Breast epithelium (tissue), 4 donors: ENCODE measurements at regions not wholly inside any gene's neighbourhood (a gene's known extent, or its start where the extent isn't known, plus 50 kb on each side); places are given as distances from the start of the nearest gene placed in this dataset.
A peak's percentile ranks its signal among the peaks of the same experiment; 100 is the strongest.

ENCODE experiments used
- DNase-seq, 2 donors: peaks; one replicate each; pipeline ENCODE4 v3.0.0-alpha.2; 2019; ENCODE audit warnings: low spot score in 2 of 2
- H3K27ac ChIP-seq, 2 donors: fragments of 200-600 bp; sonication (generic) in 1 of 2; one replicate each; pipeline ENCODE4 v1.5.1; 2016 to 2019; ENCODE audit warnings: mild to moderate bottlenecking in 1 of 2
- H3K27me3 ChIP-seq, 2 donors: fragments of 200-600 bp; sonication (generic) in 1 of 2; one replicate each; pipeline versions ENCODE4 v1.5.1 to v1.6.0; 2017 to 2019; ENCODE audit warnings: control low read depth in 1 of 2, mild to moderate bottlenecking in 1 of 2
- H3K36me3 ChIP-seq: fragments of 200-600 bp; one replicate; pipeline ENCODE4 v1.5.1; 2019
- H3K4me1 ChIP-seq, 2 donors: fragments of 200-600 bp; sonication (generic); one replicate each; pipeline ENCODE4 v1.5.1; 2016 to 2019; ENCODE audit warnings: control low read depth in 1 of 2
- H3K4me3 ChIP-seq, 3 donors: fragments of 200-600 bp; sonication (generic); 1 replicate in 2 of 3; 2 replicates in 1 of 3; pipeline ENCODE4 v1.5.1; 2016 to 2019; ENCODE audit warnings: mild to moderate bottlenecking in 3 of 3, moderate library complexity in 2 of 3
- H3K9me3 ChIP-seq, 2 donors: fragments of 200-600 bp; sonication (generic) in 1 of 2; one replicate each; pipeline ENCODE4 v1.5.1; 2016 to 2019; ENCODE audit warnings: control low read depth in 1 of 2
- POLR2A ChIP-seq: fragments of 450-650 bp; IDR thresholded peaks from one replicate; pipeline ENCODE4 v1.6.1; 2016; ENCODE audit warnings: antibody characterized with exemption, mild to moderate bottlenecking, moderate library complexity
- POLR2AphosphoS5 ChIP-seq, 3 donors: sonication (generic); formaldehyde crosslinking; IDR thresholded peaks; one replicate each; pipeline ENCODE4 v1.6.1; 2017; ENCODE audit warnings: antibody characterized with exemption in 3 of 3
- intact Hi-C: fragments of 100-400 bp; cut with DNase I; formaldehyde crosslinking; loops from one replicate; pipeline ENCODE4 v1.15.1; 2023; ENCODE audit warnings: low total_unique reads
- TF ChIP-seq, protein P1 (sequence below), 3 donors: fragments of 450-650 bp; IDR thresholded peaks; one replicate each; pipeline ENCODE4 v1.5.1; 2016 to 2017; ENCODE audit warnings: antibody characterized with exemption in 3 of 3, mild to moderate bottlenecking in 3 of 3, moderate library complexity in 3 of 3

GRCh38 chr17:13363771-13364170 lies 238.0 kb downstream of the HS3ST3A1 start:
- intact Hi-C loops: no loop called here
- Histone ChIP-seq H3K9me3 (no peaks in the 10 kb centered on the region), H3K27ac (no peak overlapping the region), H3K4me1 (no peaks in the 10 kb centered on the region), H3K4me3 (no peak overlapping the region), H3K36me3 (no peaks in the 10 kb centered on the region), H3K27me3 (no peaks in the 10 kb centered on the region)
- DNase-seq: no peak
- TF ChIP-seq POLR2A (no peak), POLR2AphosphoS5 (IDR thresholded peaks at IDR 0.05) (no peak)
- TF ChIP-seq, protein P1, sequence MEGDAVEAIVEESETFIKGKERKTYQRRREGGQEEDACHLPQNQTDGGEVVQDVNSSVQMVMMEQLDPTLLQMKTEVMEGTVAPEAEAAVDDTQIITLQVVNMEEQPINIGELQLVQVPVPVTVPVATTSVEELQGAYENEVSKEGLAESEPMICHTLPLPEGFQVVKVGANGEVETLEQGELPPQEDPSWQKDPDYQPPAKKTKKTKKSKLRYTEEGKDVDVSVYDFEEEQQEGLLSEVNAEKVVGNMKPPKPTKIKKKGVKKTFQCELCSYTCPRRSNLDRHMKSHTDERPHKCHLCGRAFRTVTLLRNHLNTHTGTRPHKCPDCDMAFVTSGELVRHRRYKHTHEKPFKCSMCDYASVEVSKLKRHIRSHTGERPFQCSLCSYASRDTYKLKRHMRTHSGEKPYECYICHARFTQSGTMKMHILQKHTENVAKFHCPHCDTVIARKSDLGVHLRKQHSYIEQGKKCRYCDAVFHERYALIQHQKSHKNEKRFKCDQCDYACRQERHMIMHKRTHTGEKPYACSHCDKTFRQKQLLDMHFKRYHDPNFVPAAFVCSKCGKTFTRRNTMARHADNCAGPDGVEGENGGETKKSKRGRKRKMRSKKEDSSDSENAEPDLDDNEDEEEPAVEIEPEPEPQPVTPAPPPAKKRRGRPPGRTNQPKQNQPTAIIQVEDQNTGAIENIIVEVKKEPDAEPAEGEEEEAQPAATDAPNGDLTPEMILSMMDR (IDR thresholded peaks at IDR 0.05): no peak

DNA sequence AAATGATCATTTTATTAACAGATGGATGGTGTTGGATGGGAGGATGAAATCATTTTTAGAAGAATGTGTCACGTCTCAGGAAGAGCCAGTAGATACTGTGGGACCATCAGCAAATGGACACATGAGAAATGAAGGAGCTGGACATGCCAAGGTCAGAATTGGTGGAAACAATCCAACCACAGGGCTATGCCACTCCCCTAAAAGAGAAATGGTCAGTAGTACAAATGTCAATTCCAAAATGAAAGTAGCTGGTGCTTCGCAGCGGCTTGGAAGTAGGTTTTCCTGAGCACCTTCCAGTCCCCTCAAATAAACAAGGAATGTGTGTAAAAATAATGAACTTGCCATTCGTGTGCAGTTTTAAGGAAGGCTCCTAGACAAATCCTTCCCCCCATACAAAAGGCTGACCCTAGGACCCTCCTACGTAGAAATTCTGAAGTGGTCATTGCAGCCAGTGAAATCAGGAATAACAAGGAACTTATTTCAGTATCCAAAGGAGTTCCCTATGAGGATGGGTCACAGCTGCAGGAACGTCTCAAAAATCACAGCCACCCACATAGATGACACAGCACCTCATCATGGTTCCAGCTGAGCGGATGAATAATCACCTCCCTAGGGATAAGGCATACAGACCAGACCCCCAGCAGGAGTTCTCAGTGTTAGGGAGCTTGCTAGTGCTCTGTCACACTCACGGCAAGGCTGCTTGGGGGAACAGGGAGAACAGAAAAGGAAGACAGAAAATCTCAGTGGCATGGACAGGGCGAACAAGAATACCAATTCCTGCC lies 239.2 kb downstream of the HS3ST3A1 start:
- intact Hi-C loops: no loop called here
- H3K4me1 ChIP-seq: no peaks in the 10 kb centered on the region
- no peaks in the 10 kb centered on the region for H3K36me3 ChIP-seq
- no peaks in the 10 kb centered on the region for H3K9me3 ChIP-seq
- no peaks in the 10 kb centered on the region for H3K27me3 ChIP-seq
- H3K4me3 ChIP-seq: peak overlapping the region in 2 of 3 donors; percentile 11 to 13
- DNase-seq: no peak
- TF ChIP-seq POLR2AphosphoS5 (IDR thresholded peaks at IDR 0.05) (no peak), POLR2A (no peak)
- TF ChIP-seq, protein P1 (IDR thresholded peaks at IDR 0.05): no peak
- H3K27ac ChIP-seq: no peak overlapping the region

- Histone ChIP-seq H3K9me3 (no peaks in the 10 kb centered on the region), H3K4me3 (no peak overlapping the region), H3K27ac (no peak overlapping the region), H3K27me3 (no peaks in the 10 kb centered on the region), H3K36me3 (no peaks in the 10 kb centered on the region), H3K4me1 (no peaks in the 10 kb centered on the region)
- intact Hi-C loops: no loop called here
- TF ChIP-seq POLR2AphosphoS5 (IDR thresholded peaks at IDR 0.05) (no peak), POLR2A (no peak)
- TF ChIP-seq, protein P1 (IDR thresholded peaks at IDR 0.05): no peak
- DNase-seq: no peak
These were observed 242.0 kb downstream of the HS3ST3A1 start for GRCh38 chr17:13359774-13360173.

- DNase-seq: no peak
- H3K9me3 ChIP-seq: no peaks in the 10 kb centered on the region
- TF ChIP-seq POLR2AphosphoS5 (IDR thresholded peaks at IDR 0.05): no peak
- TF ChIP-seq, protein P1 (IDR thresholded peaks at IDR 0.05): no peak
- no peak for TF ChIP-seq POLR2A
- no peaks in the 10 kb centered on the region for H3K27me3 ChIP-seq
- no peak overlapping the region for H3K4me3 ChIP-seq
- H3K4me1 ChIP-seq: no peaks in the 10 kb centered on the region
- no peaks in the 10 kb centered on the region for H3K36me3 ChIP-seq
- no peak overlapping the region for H3K27ac ChIP-seq
- intact Hi-C loops: no loop called here
These were observed 246.7 kb downstream of the HS3ST3A1 start for GRCh38 chr17:13355054-13355453.

GRCh38 chr17:13353590-13353989 lies 248.1 kb downstream of the HS3ST3A1 start:
- no peak for DNase-seq
- TF ChIP-seq POLR2A (no peak), POLR2AphosphoS5 (IDR thresholded peaks at IDR 0.05) (peak in 1 of 3 donors; percentile 66)
- intact Hi-C loops: no loop called here
- no peak overlapping the region for H3K27ac ChIP-seq
- no peak overlapping the region for H3K4me3 ChIP-seq
- H3K27me3 ChIP-seq: no peaks in the 10 kb centered on the region
- H3K4me1 ChIP-seq: no peaks in the 10 kb centered on the region
- H3K36me3 ChIP-seq: no peaks in the 10 kb centered on the region
- no peaks in the 10 kb centered on the region for H3K9me3 ChIP-seq
